ENCODE measurements at regions not wholly inside any gene's neighbourhood (a gene's known extent, or its start where the extent isn't known, plus 50 kb on each side); places are given as distances from the start of the nearest gene placed in this dataset.

DNA sequence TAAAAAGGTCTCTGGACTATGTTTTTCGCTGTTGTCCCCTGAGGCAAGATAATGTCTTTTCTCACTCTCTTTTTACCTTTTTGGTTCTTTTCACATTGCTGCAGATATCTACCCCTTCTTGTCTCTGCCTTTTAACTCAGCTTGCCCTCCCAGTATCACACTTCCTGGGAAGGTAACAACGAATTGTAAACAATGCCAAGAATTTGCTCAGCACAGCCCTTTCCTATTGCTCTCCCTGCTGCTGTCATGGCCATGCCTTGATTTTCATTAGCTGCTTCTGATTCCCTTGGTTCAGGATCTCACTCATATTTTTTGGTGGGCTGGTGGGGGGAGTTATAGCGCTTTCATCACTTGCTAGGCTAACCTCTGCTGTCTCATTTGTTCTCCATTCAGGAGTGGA, 123.1 kb upstream of the DPH6 start:
- ChIA-PET POLR2A (no interaction called here), CTCF (ENCODE audit: low intra/inter-chr PET ratio, low total read pairs) (no interaction called here)
- DNase-seq (ENCODE audit: low spot score) (no peak), ATAC-seq (no peak), FAIRE-seq (no peak)
- H4K20me1 ChIP-seq (ENCODE audit: insufficient read depth, low read length) = no peaks in the 10 kb centered on the region
- in situ Hi-C loops (cut with HindIII; ENCODE audit: extremely low pct_ligation_motif_present, low pct_unique_long_range_greater_than_20kb) (no loop called here), intact Hi-C loops (cut with micrococcal nuclease; ENCODE audit: unreplicated experiment) (no loop called here)
- BruUV-seq (replicated peaks) = no TSS peak
- no peak overlapping the region for H2AFZ ChIP-seq (ENCODE audit: low read length)
- no peaks in the 10 kb centered on the region for H3K36me3 ChIP-seq (replicated peaks in 1 of 2; ENCODE audit: control insufficient read depth in 1 of 2, insufficient read depth in 2 of 2, low read length in 2 of 2)
- no peak overlapping the region for H3K4me3 ChIP-seq (replicated peaks in 1 of 3; ENCODE audit: insufficient read depth in 1 of 3, low read depth in 2 of 3, low read length in 3 of 3)
- H3K9ac ChIP-seq (ENCODE audit: insufficient read depth, low read depth, low read length) = no peak overlapping the region
- H3K27me3 ChIP-seq (ENCODE audit: control insufficient read depth in 1 of 2, insufficient read depth in 2 of 2, low read length in 2 of 2) = no peaks in the 10 kb centered on the region
- H3K4me1 ChIP-seq (ENCODE audit: insufficient read depth, low read length) = peaks cover 18% of the 10 kb centered on the region
- no peak for TF ChIP-seq ZNF780A (CRISPR knock-in tag; IDR thresholded peaks at IDR 0.05)
- TF ChIP-seq ZKSCAN5 (CRISPR knock-in tag; IDR thresholded peaks at IDR 0.05) = no peak
- TF ChIP-seq MEIS1 (CRISPR knock-in tag; IDR thresholded peaks at IDR 0.05; ENCODE audit: borderline replicate concordance) = no peak
- TF ChIP-seq HNRNPL (IDR thresholded peaks at IDR 0.05; ENCODE audit: low read depth, low read length) = no peak
- TF ChIP-seq ZFY (CRISPR knock-in tag; IDR thresholded peaks at IDR 0.05) = no peak
- TF ChIP-seq SMAD9 (CRISPR knock-in tag; IDR thresholded peaks at IDR 0.05) = no peak
- no peak for TF ChIP-seq ZFP37 (CRISPR knock-in tag; IDR thresholded peaks at IDR 0.05; ENCODE audit: borderline replicate concordance)
- TF ChIP-seq TOE1 (CRISPR knock-in tag; IDR thresholded peaks at IDR 0.05) = no peak
- no peak for TF ChIP-seq KDM5B (CRISPR knock-in tag; IDR thresholded peaks at IDR 0.05; ENCODE audit: borderline replicate concordance)
- TF ChIP-seq, protein P1, sequence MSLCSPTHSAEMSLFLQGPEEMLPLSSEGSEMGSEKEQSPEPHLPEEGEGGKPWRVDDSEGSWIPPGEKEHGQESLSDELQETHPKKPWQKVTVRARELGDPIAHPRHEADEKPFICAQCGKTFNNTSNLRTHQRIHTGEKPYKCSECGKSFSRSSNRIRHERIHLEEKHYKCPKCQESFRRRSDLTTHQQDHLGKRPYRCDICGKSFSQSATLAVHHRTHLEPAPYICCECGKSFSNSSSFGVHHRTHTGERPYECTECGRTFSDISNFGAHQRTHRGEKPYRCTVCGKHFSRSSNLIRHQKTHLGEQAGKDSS (CRISPR knock-in tag; IDR thresholded peaks at IDR 0.05; ENCODE audit: borderline replicate concordance, low read depth) = no peak
- no peak for TF ChIP-seq DNMT3B (CRISPR knock-in tag; conservative IDR thresholded peaks at IDR 0.05)
- no peak for TF ChIP-seq NR2C2 (CRISPR knock-in tag; IDR thresholded peaks at IDR 0.05; ENCODE audit: borderline replicate concordance)
- H3K27ac ChIP-seq (ENCODE audit: extremely low read length, insufficient read depth, low read length) = no peak overlapping the region
- H3K4me2 ChIP-seq (ENCODE audit: low read depth, low read length) = no peak overlapping the region
- H3K9me3 ChIP-seq (ENCODE audit: low read length) = no peaks in the 10 kb centered on the region
- 18% methylated on average over 3 of the region's 3 CpGs for WGBS (ENCODE audit: low lambda C conversion rate)
- H3K79me2 ChIP-seq (ENCODE audit: insufficient read depth, low read length) = no peaks in the 10 kb centered on the region

Measured in HepG2 (cell line).